Gastrocnemius medialis (tissue), 4 donors: ENCODE measurements at regions not wholly inside any gene's neighbourhood (a gene's known extent, or its start where the extent isn't known, plus 50 kb on each side); places are given as distances from the start of the nearest gene placed in this dataset.

Experiments used
- CTCF ChIP-seq, 5 experiments: fragments of 450-650 bp in 3 of 5; fragments of 200-600 bp in 2 of 5; sonication (generic) in 2 of 5; IDR thresholded peaks in 4 of 5; conservative IDR thresholded peaks in 1 of 5; 1 replicate in 4 of 5; 2 replicates in 1 of 5; pipeline ENCODE4 v1.5.1; 2016 to 2019; ENCODE audit warnings: antibody characterized with exemption in 5 of 5, mild to moderate bottlenecking in 3 of 5, moderate library complexity in 3 of 5
- POLR2A ChIP-seq, 2 donors: fragments of 450-650 bp; IDR thresholded peaks; one replicate each; pipeline ENCODE4 v1.6.1; 2017; ENCODE audit warnings: antibody characterized with exemption in 2 of 2, mild to moderate bottlenecking in 2 of 2, moderate library complexity in 2 of 2

DNA sequence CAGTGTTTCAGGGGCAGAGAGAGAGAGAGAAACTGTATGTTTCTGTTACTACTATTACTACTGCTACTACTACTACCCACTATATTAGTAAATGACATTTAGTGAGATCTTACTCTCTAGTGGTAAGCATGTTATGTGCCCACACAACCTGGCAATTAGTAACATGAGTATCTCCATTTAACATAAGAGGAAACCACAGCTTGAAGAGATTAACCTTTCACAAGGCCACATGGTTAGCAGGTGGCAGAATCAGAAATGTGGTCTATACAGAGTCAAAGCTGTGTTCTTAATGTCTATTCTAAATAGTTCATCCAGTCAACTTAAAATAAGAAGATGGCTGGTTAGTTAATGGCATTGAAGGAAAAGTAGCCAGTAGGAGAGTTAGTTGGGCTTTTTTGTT is 961.6 kb downstream of the MCTP2 start:
- TF ChIP-seq CTCF (IDR thresholded peaks at IDR 0.05 in 4 of 5, conservative IDR thresholded peaks at IDR 0.05 in 1 of 5) (no peak), POLR2A (IDR thresholded peaks at IDR 0.05) (no peak)
